GM19452 (cell line): ENCODE measurements at regions not wholly inside any gene's neighbourhood (a gene's known extent, or its start where the extent isn't known, plus 50 kb on each side); places are given as distances from the start of the nearest gene placed in this dataset.

Experiments
- ATAC-seq: cut with Tn5 transposase; IDR thresholded peaks from one replicate; pipeline ENCODE4 v1.9.1; 2021; ENCODE audit not compliant: unreplicated experiment

GRCh38 chr3:55183201-55183600 lies 255.3 kb upstream of the LRTM1 start:
- ATAC-seq: no peak

DNA sequence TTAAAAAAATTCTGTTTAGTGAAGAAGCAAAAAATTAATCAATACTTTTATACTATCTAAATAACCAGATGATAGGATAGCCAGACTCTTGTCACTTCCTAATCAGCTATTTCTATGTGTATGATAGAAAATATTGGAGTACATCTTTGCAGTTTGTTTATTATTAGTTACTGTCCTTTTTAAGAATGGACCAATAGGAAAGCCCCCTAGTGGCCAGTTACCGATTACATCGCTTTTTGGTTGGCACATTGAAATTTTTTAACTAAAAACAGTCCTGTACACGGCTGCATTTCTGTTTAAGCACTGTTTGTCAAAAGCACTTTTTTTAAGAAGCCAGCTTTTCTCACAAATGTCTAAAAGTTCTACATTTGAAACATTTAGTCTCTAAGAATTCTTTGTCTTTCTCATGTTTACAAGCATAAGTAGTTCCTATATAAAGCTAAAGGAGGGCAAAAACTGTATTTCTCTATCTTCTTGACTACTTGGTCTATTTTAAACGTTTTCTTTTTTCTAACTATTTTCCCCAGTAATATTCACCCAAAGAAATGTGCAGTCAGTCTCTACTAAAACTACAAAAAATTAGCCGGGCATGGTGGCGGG lies 253.2 kb upstream of the LRTM1 start:
- no peak for ATAC-seq

GRCh38 chr3:55180161-55180560 lies 252.3 kb upstream of the LRTM1 start:
- ATAC-seq: no peak

DNA sequence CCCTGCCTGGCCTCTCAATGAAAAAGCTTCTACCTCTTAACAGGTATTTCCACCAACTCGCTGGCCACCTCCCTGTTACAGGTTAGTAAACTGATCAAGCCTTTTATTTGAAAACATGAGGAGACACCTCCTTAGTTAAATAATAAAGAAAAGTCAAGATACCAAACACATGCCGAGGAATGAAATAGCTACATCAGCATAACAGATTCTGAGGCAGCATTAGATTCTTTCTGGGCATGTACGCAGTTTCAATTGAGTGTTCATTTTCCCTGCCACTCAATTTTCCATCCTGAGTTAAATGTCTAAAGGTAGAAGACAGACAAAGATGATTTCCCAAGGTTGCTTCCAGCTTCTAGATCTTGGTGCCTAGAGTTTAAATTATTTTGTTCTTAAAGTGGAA lies 250.5 kb upstream of the LRTM1 start:
- no peak for ATAC-seq

- no peak for ATAC-seq
Measured at GRCh38 chr3:55177749-55178148, 249.9 kb upstream of the LRTM1 start.

GRCh38 chr3:55175423-55175822 lies 247.6 kb upstream of the LRTM1 start:
- ATAC-seq: no peak

DNA sequence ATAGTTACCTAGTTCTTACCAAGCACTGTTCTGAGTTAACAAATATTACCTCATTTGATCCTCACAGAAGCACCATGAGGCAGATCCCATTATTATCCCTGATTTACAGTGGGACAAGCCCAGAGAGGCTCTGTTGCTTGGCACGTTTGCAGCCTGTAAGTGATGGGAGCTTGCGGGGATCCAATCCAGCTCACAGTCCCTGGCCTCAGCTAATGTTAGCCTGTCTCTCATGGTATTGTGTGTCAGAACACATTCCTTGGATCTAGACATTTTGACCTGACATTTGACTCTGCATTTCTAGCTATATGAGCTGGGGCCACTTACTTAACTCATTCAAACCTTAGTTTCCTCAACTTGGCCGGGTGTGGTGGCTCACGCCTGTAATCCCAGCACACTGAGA lies 246.9 kb upstream of the LRTM1 start:
- ATAC-seq: no peak

DNA sequence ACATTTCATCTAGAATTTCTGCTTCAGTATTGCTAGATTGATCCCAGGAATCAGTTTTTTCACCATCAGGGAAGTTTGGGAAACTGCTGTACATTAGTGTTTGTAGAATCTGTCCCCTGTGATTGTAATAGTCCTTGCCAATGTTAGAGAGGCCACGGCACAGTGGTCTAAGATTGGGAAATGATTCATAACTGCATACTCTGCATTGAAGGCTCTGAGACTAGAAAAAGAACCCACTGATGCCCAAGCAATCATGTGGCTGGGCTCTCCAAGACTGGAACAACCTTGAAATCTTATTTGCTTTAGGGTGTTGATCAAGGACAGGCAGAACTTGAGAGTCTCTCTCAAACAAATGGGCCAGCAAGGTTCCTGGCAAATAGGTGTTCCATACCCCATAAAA lies 245.6 kb upstream of the LRTM1 start:
- no peak for ATAC-seq

GRCh38 chr3:55172913-55173312 lies 245.1 kb upstream of the LRTM1 start:
- ATAC-seq: no peak

GRCh38 chr3:55170444-55170843 lies 242.6 kb upstream of the LRTM1 start:
- no peak for ATAC-seq

GRCh38 chr3:55169608-55170072 lies 241.8 kb upstream of the LRTM1 start:
- no peak for ATAC-seq

DNA sequence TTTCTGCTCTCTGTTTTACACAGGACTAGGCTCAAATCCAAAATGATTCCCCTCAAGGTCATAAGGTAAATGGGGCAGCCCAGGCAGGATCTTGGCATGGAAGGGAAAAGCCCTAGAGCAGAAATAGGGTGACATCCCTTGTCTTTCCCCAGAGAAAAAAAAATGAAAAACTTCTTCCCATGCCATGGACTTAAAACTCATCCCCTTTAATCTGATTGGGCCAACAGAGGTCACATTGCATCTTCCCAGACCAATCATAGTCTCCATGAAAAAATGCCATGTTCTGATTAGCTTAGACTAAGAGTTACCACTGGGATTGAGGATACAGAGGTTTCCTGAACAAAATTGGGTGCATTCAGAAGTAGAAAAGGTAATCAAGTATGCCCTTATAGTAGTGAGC lies 241.3 kb upstream of the LRTM1 start:
- no peak for ATAC-seq

DNA sequence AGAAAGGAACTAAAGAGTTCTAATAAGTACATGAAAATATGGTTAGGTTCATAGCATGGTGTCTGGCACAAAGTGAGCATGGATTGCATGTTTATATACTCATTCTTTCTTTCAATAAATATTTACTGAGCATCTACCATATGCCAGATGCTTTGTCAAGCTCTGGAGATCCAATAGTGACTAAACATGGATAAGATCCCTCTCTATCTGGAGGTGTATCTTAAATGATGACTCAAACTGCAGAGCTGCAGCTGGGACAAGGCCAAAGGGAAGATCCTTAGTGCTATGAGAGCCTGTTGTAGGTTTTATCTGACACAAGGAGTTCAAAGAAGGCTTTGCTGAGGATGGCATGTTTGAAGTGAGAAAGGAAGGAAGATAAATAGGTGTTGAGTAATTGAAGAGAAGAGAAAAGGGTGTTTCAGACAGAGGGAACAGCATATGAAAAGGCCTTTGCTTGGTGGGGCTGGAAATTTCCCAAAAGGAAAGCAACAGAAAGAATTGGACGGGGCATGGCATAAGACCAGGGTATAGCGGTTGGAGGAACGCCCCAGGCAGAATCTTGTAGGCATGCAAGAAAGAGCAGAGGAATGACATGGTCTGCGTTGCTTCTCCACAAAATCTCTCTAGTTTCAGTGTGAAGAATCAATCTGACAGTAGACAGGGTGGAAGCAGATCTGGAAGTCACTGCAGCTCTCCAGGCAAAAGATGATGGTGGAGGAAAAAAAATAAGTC lies 239.9 kb upstream of the LRTM1 start:
- ATAC-seq: no peak

DNA sequence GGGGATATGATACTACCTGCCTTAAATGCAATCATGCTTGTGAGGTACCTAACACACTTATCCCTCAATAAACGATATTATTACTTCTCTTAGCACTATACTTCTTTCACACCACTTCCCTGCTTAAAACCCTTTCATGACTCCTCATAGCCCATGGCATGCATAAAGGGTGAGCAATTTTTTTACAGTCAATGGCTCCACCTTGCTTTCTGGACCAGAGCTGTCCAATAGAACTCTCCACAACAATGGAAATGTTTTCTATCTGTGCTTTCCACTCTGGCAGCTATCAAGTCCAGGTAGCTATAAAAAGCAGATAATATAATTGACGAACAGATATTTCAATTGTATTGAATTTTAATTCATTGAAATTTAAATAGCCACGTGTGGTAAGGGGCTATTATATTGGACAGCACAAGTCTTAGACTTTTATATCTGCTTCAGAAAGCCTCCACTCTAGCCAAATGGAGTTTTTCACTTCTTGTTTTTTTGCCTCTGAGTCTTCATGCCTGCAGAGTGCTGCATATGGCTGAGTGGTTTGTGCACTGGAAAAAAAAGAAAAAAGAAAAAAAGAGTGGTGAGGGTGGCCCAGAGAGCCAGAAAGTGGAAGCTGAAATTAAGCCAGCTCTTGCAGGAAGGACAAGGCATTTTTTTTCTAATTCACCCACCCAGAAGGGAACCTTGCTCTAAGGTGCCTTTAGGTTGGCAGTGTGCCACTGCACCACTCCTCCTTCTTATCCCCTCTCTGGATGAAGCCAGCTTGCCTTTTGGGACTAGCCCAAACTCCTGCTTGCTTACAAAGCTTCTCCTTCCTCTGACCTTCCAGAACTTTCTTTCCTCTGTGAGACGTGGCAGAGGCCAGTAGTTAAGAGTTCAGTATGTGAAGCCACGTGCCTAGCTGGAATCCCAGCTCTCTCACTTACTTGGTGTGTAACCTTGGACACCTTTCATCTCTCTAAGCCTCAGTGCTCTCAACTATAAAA lies 239.0 kb upstream of the LRTM1 start:
- no peak for ATAC-seq

- ATAC-seq: no peak
Measured at GRCh38 chr3:55165704-55166405, 238.0 kb upstream of the LRTM1 start.

DNA sequence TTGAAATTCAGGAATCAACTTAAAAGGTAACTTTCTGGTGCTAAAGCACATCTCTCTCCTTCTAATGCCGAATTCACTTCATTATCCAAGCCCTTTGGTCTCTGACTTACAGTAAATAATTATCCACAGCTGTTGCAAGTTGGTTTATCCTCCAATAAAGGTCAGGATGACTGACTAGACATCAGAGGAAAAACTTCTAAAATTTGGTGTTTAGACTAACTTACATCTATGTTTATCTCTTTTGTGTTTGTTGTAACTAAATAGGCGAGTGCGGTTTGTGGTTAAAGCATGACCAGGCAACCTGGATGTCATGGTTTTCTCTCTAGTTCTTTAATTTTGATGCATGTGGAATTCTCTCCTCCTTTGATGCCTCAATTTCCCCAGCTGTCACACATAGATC lies 237.4 kb upstream of the LRTM1 start:
- ATAC-seq: no peak

GRCh38 chr3:55164876-55165275 lies 237.0 kb upstream of the LRTM1 start:
- no peak for ATAC-seq

GRCh38 chr3:55164191-55164590 lies 236.3 kb upstream of the LRTM1 start:
- ATAC-seq: no peak

- no peak for ATAC-seq
Measured at GRCh38 chr3:55163421-55163820, 235.6 kb upstream of the LRTM1 start.

- ATAC-seq: no peak
Measured at GRCh38 chr3:55162031-55162795, 234.4 kb upstream of the LRTM1 start.
